HepG2 (cell line): ENCODE measurements at regions not wholly inside any gene's neighbourhood (a gene's known extent, or its start where the extent isn't known, plus 50 kb on each side); places are given as distances from the start of the nearest gene placed in this dataset.

ENCODE experiments used
- ATAC-seq: fragments of 200-7000 bp; cut with Tn5 transposase; 3 replicates; pipeline ENCODE4 v1.9.1; 2020; ENCODE audit warnings: mild to moderate bottlenecking, moderate library complexity
- BruUV-seq: library from RNA; stranded (reverse); fragments of 400-500 nt; replicated peaks from 2 replicates; lab custom pipeline; 2021; lab: Mats Ljungman, UMichigan
- CTCF ChIA-PET: fragments of 300-600 bp; formaldehyde crosslinking; extraction: SDS; loops from one replicate; lab custom pipeline; 2021; ENCODE audit warnings: low total read pairs, inconsistent platforms, low intra/inter-chr PET ratio; lab: Yijun Ruan, JAX
- POLR2A ChIA-PET: fragments of 350-600 bp; sonication (Branson Sonifier 250); formaldehyde crosslinking; loops from one replicate; lab custom pipeline; 2020; ENCODE audit warnings: antibody characterized with exemption, inconsistent platforms; lab: Yijun Ruan, JAX
- DNase-seq: peaks from one replicate; pipeline ENCODE4 v3.0.0-alpha.2; 2015; ENCODE audit warnings: low spot score
- FAIRE-seq: peaks from 3 replicates; lab custom pipeline; 2011; peaks lifted over from hg19 to GRCh38; lab: Jason Lieb, UNC
- H2AFZ ChIP-seq: one replicate; pipeline ENCODE4 v1.6.1; 2011; ENCODE audit warnings: low read length, inconsistent platforms
- H3K27ac ChIP-seq: fragments of 300-600 bp; 3 replicates; pipeline ENCODE4 v1.8.0; 2011; ENCODE audit warnings: mixed run types, mild to moderate bottlenecking, mixed read lengths, low read length, inconsistent platforms; ENCODE audit not compliant: insufficient read depth; ENCODE audit errors: extremely low read length
- H3K27me3 ChIP-seq, 2 experiments: fragments of 200-600 bp in 1 of 2; 2 replicates in 1 of 2; 3 replicates in 1 of 2; pipeline versions ENCODE4 v1.6.0 to v1.8.0; 2011; ENCODE audit warnings: low read length in 2 of 2, mild to moderate bottlenecking in 2 of 2, moderate library complexity in 2 of 2, inconsistent platforms in 1 of 2; ENCODE audit not compliant: insufficient read depth in 2 of 2, control insufficient read depth in 1 of 2
- H3K36me3 ChIP-seq, 2 experiments: fragments of 200-600 bp in 1 of 2; replicated peaks in 1 of 2; 2 replicates in 1 of 2; 3 replicates in 1 of 2; pipeline versions ENCODE4 v1.5.1 to v1.8.0; 2011; ENCODE audit warnings: low read length in 2 of 2, inconsistent platforms in 1 of 2; ENCODE audit not compliant: insufficient read depth in 2 of 2, control insufficient read depth in 1 of 2
- H3K4me1 ChIP-seq: 2 replicates; pipeline ENCODE4 v1.5.1; 2012; ENCODE audit warnings: low read length, inconsistent platforms; ENCODE audit not compliant: insufficient read depth
- H3K4me2 ChIP-seq: 2 replicates; pipeline ENCODE4 v1.6.0; 2011; ENCODE audit warnings: low read depth, low read length, inconsistent platforms
- H3K4me3 ChIP-seq, 3 experiments: fragments of 200-600 bp in 1 of 3; sonication (generic), shearing (Covaris generic) in 1 of 3; replicated peaks in 1 of 3; 2 replicates each; pipeline ENCODE4 v1.5.1; 2011 to 2016; ENCODE audit warnings: low read length in 3 of 3, inconsistent platforms in 2 of 3, low read depth in 2 of 3, mild to moderate bottlenecking in 2 of 3, control low read depth in 1 of 3, mixed read lengths in 1 of 3; ENCODE audit not compliant: insufficient read depth in 1 of 3
- H3K79me2 ChIP-seq: one replicate; pipeline ENCODE4 v1.6.1; 2011; ENCODE audit warnings: low read length, inconsistent platforms; ENCODE audit not compliant: insufficient read depth
- H3K9ac ChIP-seq: 2 replicates; pipeline ENCODE4 v1.6.0; 2011; ENCODE audit warnings: mild to moderate bottlenecking, low read depth, low read length, inconsistent platforms; ENCODE audit not compliant: insufficient read depth
- H3K9me3 ChIP-seq: 2 replicates; pipeline ENCODE4 v1.5.1; 2012; ENCODE audit warnings: mild to moderate bottlenecking, low read length
- H4K20me1 ChIP-seq: 2 replicates; pipeline ENCODE4 v1.6.0; 2011; ENCODE audit warnings: inconsistent platforms, mild to moderate bottlenecking, low read length, moderate library complexity; ENCODE audit not compliant: insufficient read depth
- ATF7 ChIP-seq, 2 experiments: fragments of 450-650 bp in 1 of 2; sonication (generic) in 1 of 2; formaldehyde crosslinking in 1 of 2; IDR thresholded peaks; 2 replicates each; pipeline versions ENCODE4 v1.4.0 to v1.6.1; 2016 to 2020; ENCODE audit warnings: antibody characterized with exemption in 1 of 2, mild to moderate bottlenecking in 1 of 2, missing genetic modification reagents in 1 of 2
- CEBPG ChIP-seq: IDR thresholded peaks from 2 replicates; pipeline ENCODE4 v1.6.1; 2016
- CREB1 ChIP-seq, 2 experiments: fragments of 450-650 bp in 1 of 2; IDR thresholded peaks; 2 replicates each; pipeline ENCODE4 v1.6.1; 2016 to 2017; ENCODE audit warnings: control low read depth in 1 of 2, mild to moderate bottlenecking in 1 of 2, missing compliant biosample characterization in 1 of 2, missing genetic modification characterization in 1 of 2
- HNRNPH1 ChIP-seq: fragments of 200-400 bp; formaldehyde crosslinking; optimal IDR thresholded peaks from 2 replicates; pipeline ENCODE3; 2017; ENCODE audit warnings: mild to moderate bottlenecking, low read depth, low read length
- TEAD2 ChIP-seq: sonication (generic); formaldehyde crosslinking; IDR thresholded peaks from 2 replicates; pipeline ENCODE4 v1.9.0; 2021; ENCODE audit warnings: missing genetic modification reagents
- YEATS2 ChIP-seq: sonication (generic); formaldehyde crosslinking; IDR thresholded peaks from 2 replicates; pipeline ENCODE4 v1.4.0; 2020; ENCODE audit warnings: missing genetic modification reagents, borderline replicate concordance
- ZFP82 ChIP-seq: sonication (generic); formaldehyde crosslinking; IDR thresholded peaks from 2 replicates; pipeline ENCODE4 v1.5.1; 2020; ENCODE audit warnings: mild to moderate bottlenecking, missing genetic modification reagents, borderline replicate concordance
- ZNF292 ChIP-seq: sonication (generic); formaldehyde crosslinking; IDR thresholded peaks from 2 replicates; pipeline ENCODE4 v1.8.1; 2022; ENCODE audit warnings: mild to moderate bottlenecking, low read depth, missing genetic modification reagents, borderline replicate concordance
- ZNF749 ChIP-seq: sonication (generic); formaldehyde crosslinking; IDR thresholded peaks from 2 replicates; pipeline ENCODE4 v1.8.0; 2022; ENCODE audit warnings: mild to moderate bottlenecking, missing genetic modification reagents, moderate library complexity, borderline replicate concordance
- WGBS: methylation state at CpG from one replicate; pipeline ENCODE4 v1.1.6; 2017; ENCODE audit warnings: low lambda C conversion rate; 5-methylcytosine and 5-hydroxymethylcytosine counted together
- in situ Hi-C: cut with HindIII; loops from 2 replicates; pipeline ENCODE4 v1.10.0; 2017; ENCODE audit warnings: low pct_unique_long_range_greater_than_20kb; ENCODE audit not compliant: extremely low pct_ligation_motif_present
- intact Hi-C: fragments of 100-400 bp; cut with micrococcal nuclease; formaldehyde crosslinking; loops from one replicate; pipeline ENCODE4 v1.10.0; 2022; ENCODE audit not compliant: unreplicated experiment
- TF ChIP-seq, protein P1 (sequence below): sonication (generic); formaldehyde crosslinking; conservative IDR thresholded peaks from 2 replicates; pipeline ENCODE4 v1.4.0; 2020; ENCODE audit warnings: missing genetic modification reagents
- TF ChIP-seq, protein P2 (sequence below): IDR thresholded peaks from 2 replicates; pipeline ENCODE4 v1.6.1; 2016; ENCODE audit warnings: missing biosample characterization, missing genetic modification reagents, low read depth
- TF ChIP-seq, protein P3 (sequence below): sonication (generic); formaldehyde crosslinking; IDR thresholded peaks from 2 replicates; pipeline ENCODE4 v1.4.0; 2020; ENCODE audit warnings: mild to moderate bottlenecking, low read depth, missing genetic modification reagents
- TF ChIP-seq, protein P4 (sequence below): sonication (generic); formaldehyde crosslinking; IDR thresholded peaks from 2 replicates; pipeline ENCODE4 v1.5.0; 2020; ENCODE audit warnings: mild to moderate bottlenecking, missing genetic modification reagents, moderate library complexity

DNA sequence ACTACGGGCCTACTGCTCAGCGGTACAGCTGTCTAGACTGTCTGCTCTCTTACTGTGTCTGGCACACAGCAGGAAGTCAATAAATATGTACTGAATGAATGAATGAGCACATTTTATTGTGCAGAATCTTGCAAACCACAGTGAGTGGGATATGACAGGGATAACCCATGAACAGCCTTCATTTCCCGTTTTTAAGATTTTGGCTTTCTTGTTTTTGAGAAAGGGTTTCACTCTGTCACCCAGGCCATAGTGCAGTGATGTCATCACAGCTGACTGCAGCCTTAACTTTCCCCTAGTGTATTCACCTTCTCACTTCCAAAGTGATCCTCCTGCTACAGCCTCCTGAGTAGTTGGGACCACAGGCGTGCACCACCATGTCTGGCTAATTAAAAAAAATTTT is 203.1 kb downstream of the AEBP2 start:
- H3K4me1 ChIP-seq: no peaks in the 10 kb centered on the region
- H3K9me3 ChIP-seq: no peaks in the 10 kb centered on the region
- H3K4me2 ChIP-seq: no peak overlapping the region
- no peaks in the 10 kb centered on the region for H4K20me1 ChIP-seq
- FAIRE-seq (no peak), ATAC-seq (no peak), DNase-seq (no peak)
- CTCF ChIA-PET: no interaction called here
- no peaks in the 10 kb centered on the region; a peak in 1 of 5 replicates for H3K27me3 ChIP-seq
- intact Hi-C loops: loop anchor here (5.0 kb wide), 1 partner anchor 65 kb away; no protein-coding TSS in a partner anchor
- H3K36me3 ChIP-seq: no peaks in the 10 kb centered on the region
- TF ChIP-seq ATF7 (IDR thresholded peaks at IDR 0.05) (peak; percentile 20; the same call in 1 of the 2 replicates), ATF7 (CRISPR knock-in tag; IDR thresholded peaks at IDR 0.05) (no peak), ZNF749 (CRISPR knock-in tag) (no peak), CREB1 (IDR thresholded peaks at IDR 0.05) (peak; percentile 11; the same call in 1 of the 2 replicates), CREB1 (CRISPR knock-in tag; IDR thresholded peaks at IDR 0.05) (no peak), TEAD2 (no peak)
- TF ChIP-seq, protein P1, sequence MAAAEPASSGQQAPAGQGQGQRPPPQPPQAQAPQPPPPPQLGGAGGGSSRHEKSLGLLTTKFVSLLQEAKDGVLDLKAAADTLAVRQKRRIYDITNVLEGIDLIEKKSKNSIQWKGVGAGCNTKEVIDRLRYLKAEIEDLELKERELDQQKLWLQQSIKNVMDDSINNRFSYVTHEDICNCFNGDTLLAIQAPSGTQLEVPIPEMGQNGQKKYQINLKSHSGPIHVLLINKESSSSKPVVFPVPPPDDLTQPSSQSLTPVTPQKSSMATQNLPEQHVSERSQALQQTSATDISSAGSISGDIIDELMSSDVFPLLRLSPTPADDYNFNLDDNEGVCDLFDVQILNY: no peak
- 18% methylated on average over 4 of the region's 4 CpGs for WGBS
- H3K9ac ChIP-seq: no peak overlapping the region
- H2AFZ ChIP-seq: no peak overlapping the region
- POLR2A ChIA-PET: no interaction called here
- H3K4me3 ChIP-seq: no peak overlapping the region
- H3K79me2 ChIP-seq: no peaks in the 10 kb centered on the region
- no TSS peak for BruUV-seq
- no peak overlapping the region for H3K27ac ChIP-seq
- in situ Hi-C loops: no loop called here

DNA sequence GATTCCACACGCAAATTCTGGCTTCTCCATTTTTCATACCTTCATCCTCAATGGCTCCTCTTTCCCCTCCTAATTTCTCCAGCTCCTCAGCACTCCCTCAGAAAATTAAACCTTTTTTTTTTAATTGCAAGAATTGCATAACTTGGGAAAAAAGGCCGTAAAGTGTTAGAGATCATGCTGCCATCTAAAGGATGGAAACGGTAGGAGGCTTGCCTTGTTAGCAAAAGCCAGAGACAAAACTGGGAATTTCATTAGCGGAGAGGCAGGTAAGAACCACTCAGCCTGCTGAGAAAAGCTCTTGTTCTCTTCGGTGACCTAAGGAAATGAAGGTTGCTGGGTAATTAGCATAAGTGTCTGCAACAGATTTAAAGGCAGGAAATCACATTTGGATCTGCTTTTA is 204.3 kb downstream of the AEBP2 start:
- H3K4me2 ChIP-seq: no peak overlapping the region
- in situ Hi-C loops: no loop called here
- no peaks in the 10 kb centered on the region for H3K9me3 ChIP-seq
- ChIA-PET POLR2A (no interaction called here), CTCF (no interaction called here)
- H3K4me1 ChIP-seq: no peaks in the 10 kb centered on the region
- BruUV-seq: no TSS peak
- H3K27ac ChIP-seq: no peak overlapping the region
- ATAC-seq (peak; percentile 68; the same call in 2 of the 3 replicates), DNase-seq (peak; percentile 5), FAIRE-seq (peak; percentile 69)
- WGBS: 9% methylated on average over 5 of the region's 5 CpGs
- no peaks in the 10 kb centered on the region for H3K36me3 ChIP-seq
- no peak overlapping the region for H2AFZ ChIP-seq
- intact Hi-C loops: loop anchor here (5.0 kb wide), 1 partner anchor 66 kb away; no protein-coding TSS in a partner anchor
- H3K27me3 ChIP-seq: no peaks in the 10 kb centered on the region; a peak in 1 of 5 replicates
- no peaks in the 10 kb centered on the region for H4K20me1 ChIP-seq
- no peak overlapping the region for H3K4me3 ChIP-seq
- no peaks in the 10 kb centered on the region for H3K79me2 ChIP-seq
- H3K9ac ChIP-seq: no peak overlapping the region
- TF ChIP-seq CEBPG (CRISPR knock-in tag) (peak; percentile 46; the same call in 1 of the 2 replicates), HNRNPH1 (no peak), ZNF292 (CRISPR knock-in tag) (no peak), YEATS2 (CRISPR knock-in tag) (no peak), ZFP82 (CRISPR knock-in tag) (no peak)
- TF ChIP-seq, protein P2, sequence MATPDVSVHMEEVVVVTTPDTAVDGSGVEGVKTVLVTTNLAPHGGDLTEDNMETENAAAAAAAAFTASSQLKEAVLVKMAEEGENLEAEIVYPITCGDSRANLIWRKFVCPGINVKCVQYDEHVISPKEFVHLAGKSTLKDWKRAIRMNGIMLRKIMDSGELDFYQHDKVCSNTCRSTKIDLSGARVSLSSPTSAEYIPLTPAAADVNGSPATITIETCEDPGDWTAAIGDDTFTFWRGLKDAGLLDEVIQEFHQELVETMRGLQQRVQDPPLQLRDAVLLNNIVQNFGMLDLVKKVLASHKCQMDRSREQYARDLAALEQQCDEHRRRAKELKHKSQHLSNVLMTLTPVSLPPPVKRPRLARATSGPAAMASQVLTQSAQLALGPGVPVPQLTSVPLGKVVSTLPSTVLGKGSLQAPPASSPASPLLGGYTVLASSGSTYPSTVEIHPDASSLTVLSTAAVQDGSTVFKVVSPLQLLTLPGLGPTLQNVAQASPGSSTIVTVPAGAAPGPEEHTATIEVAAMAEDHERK (CRISPR knock-in tag): no peak
- TF ChIP-seq, protein P3, sequence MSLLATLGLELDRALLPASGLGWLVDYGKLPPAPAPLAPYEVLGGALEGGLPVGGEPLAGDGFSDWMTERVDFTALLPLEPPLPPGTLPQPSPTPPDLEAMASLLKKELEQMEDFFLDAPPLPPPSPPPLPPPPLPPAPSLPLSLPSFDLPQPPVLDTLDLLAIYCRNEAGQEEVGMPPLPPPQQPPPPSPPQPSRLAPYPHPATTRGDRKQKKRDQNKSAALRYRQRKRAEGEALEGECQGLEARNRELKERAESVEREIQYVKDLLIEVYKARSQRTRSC (CRISPR knock-in tag): no peak
- TF ChIP-seq, protein P4, sequence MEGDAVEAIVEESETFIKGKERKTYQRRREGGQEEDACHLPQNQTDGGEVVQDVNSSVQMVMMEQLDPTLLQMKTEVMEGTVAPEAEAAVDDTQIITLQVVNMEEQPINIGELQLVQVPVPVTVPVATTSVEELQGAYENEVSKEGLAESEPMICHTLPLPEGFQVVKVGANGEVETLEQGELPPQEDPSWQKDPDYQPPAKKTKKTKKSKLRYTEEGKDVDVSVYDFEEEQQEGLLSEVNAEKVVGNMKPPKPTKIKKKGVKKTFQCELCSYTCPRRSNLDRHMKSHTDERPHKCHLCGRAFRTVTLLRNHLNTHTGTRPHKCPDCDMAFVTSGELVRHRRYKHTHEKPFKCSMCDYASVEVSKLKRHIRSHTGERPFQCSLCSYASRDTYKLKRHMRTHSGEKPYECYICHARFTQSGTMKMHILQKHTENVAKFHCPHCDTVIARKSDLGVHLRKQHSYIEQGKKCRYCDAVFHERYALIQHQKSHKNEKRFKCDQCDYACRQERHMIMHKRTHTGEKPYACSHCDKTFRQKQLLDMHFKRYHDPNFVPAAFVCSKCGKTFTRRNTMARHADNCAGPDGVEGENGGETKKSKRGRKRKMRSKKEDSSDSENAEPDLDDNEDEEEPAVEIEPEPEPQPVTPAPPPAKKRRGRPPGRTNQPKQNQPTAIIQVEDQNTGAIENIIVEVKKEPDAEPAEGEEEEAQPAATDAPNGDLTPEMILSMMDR: peak; percentile 48
